Stimulated activated CD8-positive, alpha-beta memory T cell treated with anti-CD3 and anti-CD28 coated beads, Interleukin-2, amount 100 ng/mL, for 48 hours (primary cell): ENCODE measurements at regions not wholly inside any gene's neighbourhood (a gene's known extent, or its start where the extent isn't known, plus 50 kb on each side); places are given as distances from the start of the nearest gene placed in this dataset.
"Not testable (repeated sequence)": the region's sequence is repeated elsewhere in the genome, so short reads cannot be mapped to it uniquely, and the experiment has no call there.

Source experiments
- DNase-seq, 2 donors: peaks; one replicate each; pipeline ENCODE4 v3.0.0-alpha.2; 2020; ENCODE audit warnings: low read depth in 2 of 2

GRCh38 chr12:97984974-97985580 is 522.5 kb downstream of the RMST start:
- DNase-seq = no peak

GRCh38 chr12:97985834-97986233 is 523.2 kb downstream of the RMST start:
- no peak for DNase-seq

GRCh38 chr12:97988588-97988987 is 526.0 kb downstream of the RMST start:
- DNase-seq = not testable (repeated sequence)

GRCh38 chr12:97989366-97989940 is 525.9 kb upstream of the TMPO start:
- DNase-seq = no peak

- no peak for DNase-seq
Measured at GRCh38 chr12:97994746-97995484, 520.5 kb upstream of the TMPO start.

GRCh38 chr12:97995559-97995958 is 519.8 kb upstream of the TMPO start:
- no peak for DNase-seq

GRCh38 chr12:98001430-98001829 is 514.0 kb upstream of the TMPO start:
- no peak for DNase-seq

- DNase-seq = peak in 1 of 2 donors; percentile 1
Measured at GRCh38 chr12:98002887-98003493, 512.4 kb upstream of the TMPO start.

- DNase-seq = no peak
Measured at GRCh38 chr12:98007963-98008362, 507.4 kb upstream of the TMPO start.

GRCh38 chr12:98013560-98013959 is 501.8 kb upstream of the TMPO start:
- no peak for DNase-seq

- DNase-seq = no peak
Measured at GRCh38 chr12:98018836-98019235, 496.6 kb upstream of the TMPO start.

- DNase-seq = no peak
Measured at GRCh38 chr12:98020376-98020775, 495.0 kb upstream of the TMPO start.

- DNase-seq = no peak
Measured at GRCh38 chr12:98022961-98023360, 492.4 kb upstream of the TMPO start.

- no peak for DNase-seq
Measured at GRCh38 chr12:98037401-98038140, 477.8 kb upstream of the TMPO start.

- DNase-seq = no peak
Measured at GRCh38 chr12:98042668-98043067, 472.7 kb upstream of the TMPO start.

GRCh38 chr12:98045395-98045794 is 470.0 kb upstream of the TMPO start:
- no peak for DNase-seq

GRCh38 chr12:98048326-98048725 is 467.1 kb upstream of the TMPO start:
- DNase-seq = no peak

- DNase-seq = no peak
Measured at GRCh38 chr12:98053202-98053601, 462.2 kb upstream of the TMPO start.

GRCh38 chr12:98057701-98058100 is 457.7 kb upstream of the TMPO start:
- no peak for DNase-seq

- DNase-seq = no peak
Measured at GRCh38 chr12:98058213-98058612, 457.2 kb upstream of the TMPO start.

- no peak for DNase-seq
Measured at GRCh38 chr12:98058838-98059237, 456.6 kb upstream of the TMPO start.
